HG03103 (cell line): ENCODE measurements at regions not wholly inside any gene's neighbourhood (a gene's known extent, or its start where the extent isn't known, plus 50 kb on each side); places are given as distances from the start of the nearest gene placed in this dataset.
"Not testable (repeated sequence)": the region's sequence is repeated elsewhere in the genome, so short reads cannot be mapped to it uniquely, and the experiment has no call there.

Experiments used
- ATAC-seq: cut with Tn5 transposase; IDR thresholded peaks from one replicate; pipeline ENCODE4 v1.9.1; 2021; ENCODE audit warnings: low read depth; ENCODE audit not compliant: unreplicated experiment

DNA sequence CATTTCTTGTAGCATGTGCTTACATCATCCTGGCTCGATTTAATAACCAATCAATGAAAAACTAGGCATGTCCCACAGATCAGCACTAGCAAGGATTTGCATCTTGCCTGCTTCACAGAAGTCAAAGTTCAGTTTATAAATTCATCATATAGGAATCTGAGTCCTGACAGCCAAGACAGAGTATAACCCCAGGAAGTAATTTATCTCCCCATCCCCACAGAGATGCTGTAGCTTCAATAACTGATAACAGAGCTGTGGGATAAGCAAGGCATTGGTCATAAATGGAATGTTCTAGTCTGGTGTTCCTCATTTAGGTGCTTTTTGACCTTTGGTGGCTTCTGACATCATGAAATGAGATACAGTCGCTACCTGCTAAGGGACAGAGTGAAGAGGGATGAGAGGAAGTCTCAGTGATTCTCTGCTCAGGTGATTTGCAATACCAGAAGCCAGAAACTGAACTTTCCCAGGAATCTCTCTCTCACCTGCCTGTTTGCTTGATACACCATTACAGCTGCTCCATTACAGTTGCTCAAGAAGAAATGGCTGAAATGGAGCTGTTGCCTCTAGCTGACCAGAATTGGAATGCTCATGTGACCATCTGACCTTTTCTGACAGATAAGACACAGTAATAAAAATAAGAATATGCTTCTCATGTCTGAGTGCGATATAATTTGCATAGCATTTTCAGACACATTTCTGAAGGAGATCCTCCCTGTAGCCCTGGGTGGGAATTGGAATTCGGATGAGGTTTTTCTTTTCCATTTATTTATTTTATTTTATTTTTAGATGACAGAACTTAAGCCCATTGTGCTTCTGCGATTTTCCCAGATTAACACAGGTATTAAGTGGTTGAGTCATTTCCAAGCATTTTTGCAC lies 217.1 kb upstream of the KCNMB2 start:
- ATAC-seq = no peak

DNA sequence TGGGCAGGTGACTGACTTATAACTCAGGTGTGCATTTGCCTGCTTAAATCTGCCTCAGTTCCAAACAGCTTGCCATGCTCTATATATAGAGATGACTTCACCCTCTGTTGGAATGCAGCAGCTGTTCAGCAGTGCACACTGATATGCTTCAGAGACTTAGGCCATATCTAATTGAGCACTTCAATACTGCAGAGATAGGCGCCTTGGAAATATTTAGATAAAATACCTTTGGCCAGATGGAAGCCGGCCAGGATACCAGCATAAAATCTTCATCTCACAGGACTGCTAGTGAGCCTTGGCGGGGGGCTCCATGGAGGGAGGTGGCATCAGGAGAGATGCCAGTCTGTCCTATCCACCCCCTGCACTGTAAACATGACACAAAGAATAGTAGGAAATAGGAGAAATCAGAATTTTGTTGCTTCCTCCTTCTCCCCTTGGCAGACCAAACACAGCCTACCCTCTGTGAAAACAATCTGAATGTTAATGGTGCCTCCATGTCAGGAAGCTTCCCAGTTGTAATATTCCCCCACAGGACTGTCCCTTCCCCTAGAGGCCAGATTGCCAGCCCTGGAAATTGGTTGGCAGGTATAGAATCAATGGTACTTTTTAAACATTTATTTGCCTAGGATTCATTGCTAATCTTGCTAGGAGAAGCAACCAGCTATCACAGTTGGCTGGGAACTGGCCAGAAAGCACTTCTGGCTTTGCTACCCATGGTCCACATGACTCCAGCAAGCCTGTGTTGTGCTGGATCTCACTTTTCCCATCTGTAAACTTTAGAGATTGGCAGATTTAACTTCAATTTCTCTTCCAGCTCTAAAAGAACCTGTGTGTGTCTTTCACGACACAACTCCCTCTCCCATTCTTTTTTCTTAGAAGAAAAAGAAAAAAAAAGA lies 215.5 kb upstream of the KCNMB2 start:
- no peak for ATAC-seq

DNA sequence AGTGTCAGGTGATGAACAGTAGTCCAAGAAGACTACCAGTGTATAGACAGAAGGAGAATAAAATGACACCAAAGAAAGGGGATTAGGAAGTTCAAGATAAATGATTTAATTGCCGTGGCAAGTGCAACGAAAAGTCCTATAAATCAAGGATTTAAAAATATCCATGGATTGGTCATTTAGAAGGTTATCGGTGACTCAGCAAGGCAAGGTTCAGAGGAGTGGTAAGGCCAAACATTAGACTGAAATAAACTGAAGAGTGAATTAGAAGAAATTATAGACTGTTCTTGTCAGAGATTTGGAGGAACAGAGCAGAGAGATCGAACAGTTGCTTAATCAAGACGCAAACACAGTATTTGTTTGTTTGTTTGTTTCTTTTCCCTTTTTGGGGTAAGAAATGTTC lies 211.9 kb upstream of the KCNMB2 start:
- no peak for ATAC-seq

DNA sequence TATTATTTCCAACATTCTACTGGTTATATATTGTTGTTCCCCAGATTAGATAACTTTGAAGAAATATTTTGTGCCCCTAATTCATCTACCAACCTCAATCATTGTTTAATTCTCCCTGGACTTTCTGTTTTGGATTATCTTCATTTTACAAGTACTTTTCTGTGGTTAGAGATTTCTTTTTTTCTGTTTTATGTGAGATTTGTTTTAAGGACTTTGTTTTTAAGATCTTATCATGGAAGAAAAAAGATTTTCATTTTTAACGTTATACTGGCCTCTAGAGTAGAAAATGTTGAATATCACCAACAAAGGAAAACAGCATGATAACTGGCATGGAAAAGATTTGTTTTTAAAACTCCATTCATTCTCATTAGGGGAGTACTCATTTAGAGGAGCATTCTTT lies 210.9 kb upstream of the KCNMB2 start:
- no peak for ATAC-seq

DNA sequence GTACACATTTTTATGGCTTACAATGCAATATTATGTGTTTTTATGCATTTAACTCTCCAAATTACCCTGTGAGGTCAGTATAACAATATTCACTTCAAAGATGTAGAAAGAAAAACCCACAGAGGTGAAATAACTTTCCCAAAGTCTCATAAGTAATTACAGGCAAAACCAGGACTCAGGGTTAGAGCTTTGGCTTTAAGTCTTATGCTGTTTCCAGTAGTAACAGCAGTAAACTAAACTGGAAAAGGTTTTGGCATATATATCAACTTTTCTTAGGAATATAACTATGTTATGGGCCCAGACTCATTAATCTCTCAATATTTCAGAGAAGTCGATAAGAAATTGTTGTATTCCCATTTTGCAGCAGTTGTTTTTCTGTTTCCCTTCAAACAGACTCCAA lies 206.3 kb upstream of the KCNMB2 start:
- ATAC-seq = no peak

DNA sequence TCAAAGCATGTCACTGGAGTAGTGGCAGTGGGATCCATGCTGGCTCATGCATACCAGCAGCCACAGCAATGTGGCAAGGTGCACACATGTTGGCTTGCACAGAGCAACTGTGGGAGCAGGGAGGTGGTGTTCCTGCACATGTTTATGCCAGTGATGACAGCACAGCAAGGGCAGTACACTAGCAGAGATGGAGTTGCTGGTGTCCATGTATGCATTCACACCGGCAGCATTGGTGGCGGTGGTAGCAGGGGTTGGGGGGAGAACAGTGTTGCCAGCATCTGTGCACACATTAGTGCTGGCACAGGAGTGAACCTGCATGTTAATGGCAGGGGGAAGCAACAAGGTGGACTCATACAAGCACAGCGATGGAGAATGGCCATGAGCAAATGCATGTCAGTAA lies 202.0 kb upstream of the KCNMB2 start:
- no peak for ATAC-seq

DNA sequence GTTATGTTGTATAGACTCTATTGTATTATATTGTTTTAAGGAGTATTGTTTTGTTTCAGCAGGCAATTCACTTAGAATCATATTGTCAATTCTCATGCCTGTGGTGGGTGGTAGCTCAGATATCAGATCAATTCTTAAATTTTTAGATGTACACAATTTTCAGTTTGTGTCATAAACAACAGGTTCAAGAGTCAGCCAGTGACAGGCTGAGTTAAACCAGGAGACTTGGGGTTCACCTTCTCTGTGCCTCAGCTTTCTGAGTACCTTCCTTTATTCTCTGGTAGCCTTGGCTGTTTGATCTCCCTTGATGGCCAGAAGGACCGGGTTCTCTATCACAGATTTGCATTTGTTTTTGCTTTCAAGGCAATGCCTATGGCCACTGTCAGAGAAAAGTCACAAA lies 199.9 kb upstream of the KCNMB2 start:
- no peak for ATAC-seq

DNA sequence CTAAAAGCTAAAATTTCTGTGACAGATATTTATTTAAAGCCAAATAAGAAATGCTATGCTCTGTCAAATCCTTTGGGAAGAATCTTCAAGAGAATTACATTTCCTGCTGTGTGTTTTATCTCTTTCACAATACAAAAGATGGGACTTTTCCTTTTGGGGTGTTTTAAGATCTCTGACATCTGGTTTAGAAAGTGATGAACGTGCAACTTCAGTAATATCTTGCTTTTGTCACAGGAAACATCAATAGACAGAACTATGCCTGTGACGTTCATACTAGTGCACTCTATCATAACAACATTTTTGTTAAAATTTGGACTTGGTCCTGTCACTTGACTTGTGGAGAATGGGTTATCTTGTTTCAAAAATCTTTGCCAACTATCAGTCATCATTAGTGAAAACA lies 195.7 kb upstream of the KCNMB2 start:
- ATAC-seq = no peak

DNA sequence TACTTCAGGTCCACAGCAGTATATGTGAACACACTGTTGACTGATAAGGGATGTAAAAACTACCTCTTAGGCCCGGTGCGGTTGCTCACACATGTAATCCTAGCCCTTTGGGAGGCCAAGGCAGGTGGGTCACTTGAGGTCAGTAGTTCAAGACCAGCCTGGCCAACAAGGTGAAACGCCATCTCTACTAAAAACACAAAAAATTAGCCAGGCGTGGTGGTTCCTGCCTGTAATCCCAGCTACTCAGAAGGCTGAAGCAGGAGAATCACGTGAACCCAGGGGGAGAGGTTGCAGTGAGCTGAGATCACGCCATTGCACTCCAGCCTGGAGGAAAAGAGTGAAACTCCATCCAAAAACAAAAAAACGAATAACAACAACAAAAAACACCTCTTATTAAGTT lies 194.6 kb upstream of the KCNMB2 start:
- ATAC-seq = no peak

DNA sequence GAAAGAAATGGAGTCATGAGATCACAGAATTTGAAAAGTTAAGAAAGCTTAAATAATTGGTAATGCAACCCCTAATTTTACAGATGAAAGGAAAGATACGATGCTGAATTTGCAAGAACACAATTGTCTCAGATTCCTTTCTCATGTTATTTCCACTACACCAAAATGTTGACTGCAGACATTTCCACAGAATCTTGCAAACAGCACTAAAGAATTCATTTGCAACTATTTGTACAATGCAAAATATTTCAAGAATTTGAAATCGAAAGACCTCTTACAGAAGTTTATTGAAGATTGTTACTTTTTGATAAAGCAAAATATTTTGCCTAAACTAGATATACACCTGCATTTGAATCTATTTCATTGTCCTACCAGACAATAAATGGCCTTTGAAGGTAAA lies 194.1 kb upstream of the KCNMB2 start:
- ATAC-seq = no peak

DNA sequence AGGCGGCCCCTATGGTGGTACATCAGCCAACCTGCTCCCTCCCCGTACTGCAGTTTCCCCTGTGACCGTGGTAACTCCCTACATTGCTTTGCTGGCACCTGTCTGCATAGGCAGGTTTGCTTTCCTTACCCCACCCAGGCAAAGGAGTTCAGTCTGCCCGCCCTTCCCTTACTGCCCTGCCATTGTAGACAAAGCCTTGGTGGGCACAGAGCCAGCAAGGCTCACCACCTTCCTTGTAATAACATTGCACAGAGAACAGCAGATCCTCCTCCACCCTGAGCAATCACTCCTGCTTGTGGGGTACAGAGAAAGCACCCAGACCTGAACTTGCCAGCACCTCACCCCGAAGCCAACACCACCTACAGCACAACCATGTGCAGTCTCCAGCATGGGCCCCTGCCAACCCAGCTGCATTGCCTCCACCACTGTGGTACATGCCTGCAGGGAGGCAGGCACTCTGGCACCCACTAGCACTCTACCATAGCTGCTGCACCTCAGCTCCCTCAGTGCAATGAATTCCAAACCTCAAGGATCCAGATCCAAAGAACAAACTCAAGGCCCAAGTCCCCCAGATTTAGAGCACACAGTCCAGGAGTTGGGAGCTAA lies 192.7 kb upstream of the KCNMB2 start:
- ATAC-seq = no peak

DNA sequence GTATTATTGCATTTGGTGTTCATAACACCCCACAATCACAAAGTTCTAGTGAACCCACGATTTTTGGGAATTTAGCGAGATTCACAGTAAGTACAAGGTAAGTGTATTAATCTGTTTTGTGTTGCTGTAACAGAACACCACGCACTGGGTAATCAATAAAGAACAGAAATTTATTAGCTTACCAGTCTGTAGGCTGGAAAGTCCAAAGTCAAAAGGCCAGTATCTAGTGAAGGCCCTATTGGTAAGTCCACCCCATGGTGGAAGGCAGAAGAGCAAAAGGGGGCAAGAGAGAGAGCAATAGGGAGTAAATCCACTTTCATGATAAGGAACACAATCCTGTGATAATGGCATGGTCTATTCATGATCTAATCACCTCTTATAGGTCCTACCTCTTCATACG lies 190.3 kb upstream of the KCNMB2 start:
- no peak for ATAC-seq

DNA sequence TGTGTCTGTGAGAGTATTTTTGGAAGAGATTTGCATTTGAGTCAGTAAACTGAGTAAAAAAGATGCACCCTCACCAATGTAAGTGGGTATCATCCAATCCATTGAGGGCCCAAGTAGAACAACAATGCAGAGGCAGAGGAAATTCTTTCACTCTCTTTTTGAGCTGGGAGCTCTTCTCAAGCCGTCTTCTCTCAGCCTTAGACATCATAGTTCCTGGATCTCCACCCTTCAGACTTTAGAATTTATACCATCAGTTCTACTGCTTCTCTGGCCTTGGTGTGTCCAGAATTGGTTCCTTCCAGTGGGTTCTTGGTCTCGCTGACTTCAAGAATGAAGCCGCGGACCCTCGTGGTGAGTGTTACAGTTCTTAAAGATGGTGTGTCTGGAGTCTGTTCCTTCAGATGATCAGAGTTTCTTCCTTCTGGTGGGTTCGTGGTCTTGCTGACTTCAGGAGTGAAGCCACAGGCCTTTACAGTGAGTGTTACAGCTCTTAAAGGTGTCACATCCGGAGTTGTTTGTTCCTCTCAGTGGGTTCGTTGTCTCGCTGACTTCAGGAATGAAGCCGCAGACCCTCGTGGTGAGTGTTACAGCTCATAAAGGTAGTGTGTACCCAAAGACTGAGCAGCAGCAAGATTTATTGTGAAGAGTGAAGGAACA lies 187.5 kb upstream of the KCNMB2 start:
- not testable (repeated sequence) for ATAC-seq

DNA sequence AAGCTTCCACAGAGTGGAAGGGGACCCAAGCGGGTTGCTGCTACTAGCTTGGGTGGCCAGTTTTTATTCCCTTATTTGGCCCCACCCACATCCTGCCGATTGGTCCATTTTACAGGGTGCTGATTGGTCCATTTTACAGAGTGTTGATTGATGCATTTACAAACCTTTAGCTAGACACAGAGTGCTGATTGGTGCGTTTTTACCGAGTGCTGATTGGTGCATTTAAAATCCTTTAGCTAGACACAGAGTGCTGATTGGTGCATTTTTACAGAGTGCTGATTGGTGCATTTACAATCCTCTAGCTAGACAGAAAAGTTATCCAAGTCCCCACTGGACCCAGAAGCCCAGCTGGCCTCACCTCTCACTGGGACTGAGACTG lies 187.0 kb upstream of the KCNMB2 start:
- ATAC-seq = not testable (repeated sequence)

DNA sequence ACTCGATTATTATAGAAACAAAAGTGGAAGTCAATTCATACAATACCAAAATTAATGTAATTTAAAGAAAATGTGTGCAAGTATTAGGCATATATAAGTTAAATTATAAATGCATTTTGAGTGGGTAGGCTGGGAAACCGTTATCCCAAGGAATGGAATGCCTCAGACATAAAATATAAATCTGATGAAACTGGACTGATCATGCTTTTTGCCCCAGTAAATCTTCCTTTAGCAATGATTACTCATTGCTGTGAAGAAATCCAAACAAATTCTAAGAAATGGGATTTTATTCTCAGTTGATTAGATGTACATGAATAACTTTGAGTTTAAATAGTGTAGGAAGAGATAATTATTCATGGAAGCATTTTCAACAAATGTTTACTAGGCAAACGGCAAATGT lies 185.5 kb upstream of the KCNMB2 start:
- ATAC-seq = no peak

DNA sequence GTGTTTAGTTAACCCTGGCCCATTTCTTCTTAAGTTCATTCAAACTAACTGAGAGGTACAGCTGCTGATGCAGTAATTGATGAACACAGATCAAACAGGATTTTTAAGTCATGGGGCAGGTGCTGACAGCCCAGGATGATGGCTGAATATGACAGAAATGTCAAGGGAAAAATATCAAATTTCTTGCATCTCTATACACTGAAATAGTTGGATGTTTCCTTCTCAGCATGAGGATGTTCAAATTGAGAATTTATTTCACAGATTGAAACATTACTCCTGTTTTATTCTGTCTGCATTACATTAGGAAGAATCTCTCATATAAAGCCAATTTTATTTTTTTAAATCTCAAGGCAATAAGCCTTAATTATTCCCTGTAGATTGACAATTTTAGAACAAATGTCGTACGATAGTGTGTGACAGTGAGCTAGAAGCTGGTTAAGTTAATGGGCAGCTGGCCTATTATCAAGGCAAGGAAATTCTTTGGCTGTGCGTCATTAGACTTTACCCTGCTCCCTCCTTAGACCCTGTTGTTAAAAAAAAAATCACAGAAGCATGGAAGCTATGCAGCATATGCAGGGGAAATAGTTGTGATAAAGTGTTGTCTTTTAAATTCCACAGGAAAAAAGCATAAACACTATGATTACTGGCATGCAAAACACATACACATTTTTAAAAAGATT lies 183.8 kb upstream of the KCNMB2 start:
- ATAC-seq = no peak

DNA sequence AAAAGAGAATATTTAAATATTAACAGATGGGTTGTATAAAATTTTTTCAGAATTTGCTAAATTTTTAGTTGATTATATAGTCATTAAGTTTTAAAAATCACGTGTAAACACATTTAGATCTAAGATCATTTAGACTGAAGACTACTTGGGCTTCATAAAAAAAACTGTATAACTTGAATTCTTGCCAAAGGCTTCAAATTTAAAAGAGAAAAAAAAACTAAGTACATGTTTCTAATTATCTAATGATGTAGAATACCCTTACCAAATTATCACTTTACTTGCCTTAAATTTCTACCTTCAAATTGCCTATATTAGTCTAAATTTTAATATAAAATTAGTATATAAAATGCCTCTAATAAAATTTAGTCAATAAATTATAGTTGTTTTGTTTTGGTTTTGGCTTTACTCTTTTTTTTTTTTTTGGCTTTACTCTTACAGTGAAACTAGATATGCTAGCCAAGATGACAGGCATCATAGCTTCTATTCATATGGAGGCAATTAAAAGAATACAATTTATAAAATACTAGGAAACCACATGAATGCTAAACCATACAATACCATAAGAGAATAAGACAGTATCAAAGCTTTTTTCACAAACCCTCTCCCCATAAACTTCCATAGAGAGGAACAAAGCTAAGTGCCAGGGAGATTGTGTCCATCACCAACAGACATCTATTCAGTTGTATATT lies 183.1 kb upstream of the KCNMB2 start:
- ATAC-seq = no peak

DNA sequence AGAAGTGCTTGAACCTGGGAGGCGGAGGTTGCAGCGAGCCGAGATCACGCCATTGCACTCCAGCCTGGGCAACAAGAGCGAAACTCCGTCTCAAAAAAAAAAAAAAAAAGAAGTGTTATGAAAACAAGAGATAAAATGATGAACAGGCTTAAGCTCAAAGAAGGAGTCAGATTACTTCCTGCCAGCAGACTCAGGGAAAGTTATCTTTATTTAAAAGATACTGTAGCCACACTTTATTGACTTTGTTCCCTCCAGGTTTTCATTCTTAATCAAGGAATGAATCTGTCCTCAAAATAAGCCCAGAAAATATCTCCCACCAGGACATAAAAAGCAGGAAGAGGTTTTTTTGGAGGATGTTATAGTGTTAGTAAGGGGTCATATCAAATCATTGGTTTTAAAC lies 176.5 kb upstream of the KCNMB2 start:
- ATAC-seq = no peak

DNA sequence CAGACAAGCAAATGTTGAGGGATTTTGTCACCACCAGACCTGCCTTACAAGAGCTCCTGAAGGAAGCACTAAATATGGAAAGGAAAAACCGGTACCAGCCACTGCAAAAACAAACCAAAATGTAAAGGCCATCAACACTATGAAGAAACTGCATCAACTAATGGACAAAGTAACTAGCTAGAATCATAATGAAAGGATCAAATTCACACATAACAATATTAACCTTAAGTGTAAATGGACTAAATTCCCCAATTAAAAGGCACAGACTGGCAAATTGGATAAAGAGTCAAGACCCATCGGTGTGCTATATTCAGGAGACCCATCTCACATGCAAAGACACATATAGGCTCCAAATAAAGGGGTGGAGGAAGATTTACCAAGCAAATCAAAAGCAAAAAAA lies 173.2 kb upstream of the KCNMB2 start:
- ATAC-seq = not testable (repeated sequence)
